ENCODE measurements at regions not wholly inside any gene's neighbourhood (a gene's known extent, or its start where the extent isn't known, plus 50 kb on each side); places are given as distances from the start of the nearest gene placed in this dataset.

DNA sequence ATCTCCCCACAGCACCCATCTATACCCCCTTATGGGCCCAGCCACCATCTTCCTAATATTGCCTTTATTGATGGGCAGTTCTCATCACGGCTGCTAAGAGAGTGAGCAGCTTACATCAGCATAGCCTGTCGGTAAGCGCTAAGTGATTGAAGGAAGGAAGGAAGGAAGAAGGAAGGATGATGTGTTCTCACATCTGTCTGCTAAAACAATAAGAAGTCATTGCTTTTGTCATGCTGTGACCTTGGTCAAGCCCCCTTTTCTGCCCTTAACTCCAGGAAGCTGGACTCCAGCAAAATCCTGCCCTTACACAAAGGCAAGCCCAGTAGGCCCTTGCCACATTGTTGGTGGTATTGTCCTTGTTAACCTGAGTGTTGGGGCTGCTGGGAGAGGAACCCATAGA is 165.0 kb downstream of the ETS2 start:
- CTCF ChIA-PET = no interaction called here
- POLR2A ChIA-PET = no interaction called here
- Histone ChIP-seq H3K27ac (ENCODE audit: low read length) (no peak overlapping the region), H3K9me3 (ENCODE audit: control insufficient read depth, insufficient read depth, low read depth, low read length) (no peaks in the 10 kb centered on the region), H3K36me3 (ENCODE audit: control insufficient read depth, insufficient read depth, low read length) (no peaks in the 10 kb centered on the region), H3K4me1 (ENCODE audit: control insufficient read depth, insufficient read depth, low read length) (no peaks in the 10 kb centered on the region; the same call in 1 of the 2 replicates), H3K27me3 (ENCODE audit: control insufficient read depth, insufficient read depth, low read length) (no peaks in the 10 kb centered on the region), H3K4me3 (ENCODE audit: low read depth in 2 of 2, low read length in 2 of 2) (no peak overlapping the region)
- no peak for ATAC-seq
- BruUV-seq (replicated peaks) = no TSS peak
- no peak for TF ChIP-seq POLR2AphosphoS5 (IDR thresholded peaks at IDR 0.05; ENCODE audit: low read depth, low read length)
- TF ChIP-seq, protein P1, sequence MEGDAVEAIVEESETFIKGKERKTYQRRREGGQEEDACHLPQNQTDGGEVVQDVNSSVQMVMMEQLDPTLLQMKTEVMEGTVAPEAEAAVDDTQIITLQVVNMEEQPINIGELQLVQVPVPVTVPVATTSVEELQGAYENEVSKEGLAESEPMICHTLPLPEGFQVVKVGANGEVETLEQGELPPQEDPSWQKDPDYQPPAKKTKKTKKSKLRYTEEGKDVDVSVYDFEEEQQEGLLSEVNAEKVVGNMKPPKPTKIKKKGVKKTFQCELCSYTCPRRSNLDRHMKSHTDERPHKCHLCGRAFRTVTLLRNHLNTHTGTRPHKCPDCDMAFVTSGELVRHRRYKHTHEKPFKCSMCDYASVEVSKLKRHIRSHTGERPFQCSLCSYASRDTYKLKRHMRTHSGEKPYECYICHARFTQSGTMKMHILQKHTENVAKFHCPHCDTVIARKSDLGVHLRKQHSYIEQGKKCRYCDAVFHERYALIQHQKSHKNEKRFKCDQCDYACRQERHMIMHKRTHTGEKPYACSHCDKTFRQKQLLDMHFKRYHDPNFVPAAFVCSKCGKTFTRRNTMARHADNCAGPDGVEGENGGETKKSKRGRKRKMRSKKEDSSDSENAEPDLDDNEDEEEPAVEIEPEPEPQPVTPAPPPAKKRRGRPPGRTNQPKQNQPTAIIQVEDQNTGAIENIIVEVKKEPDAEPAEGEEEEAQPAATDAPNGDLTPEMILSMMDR (IDR thresholded peaks at IDR 0.05) = no peak
- no peak for TF ChIP-seq TCF7L2 (IDR thresholded peaks at IDR 0.05; ENCODE audit: low read depth, low read length)
- TF ChIP-seq SIN3A (IDR thresholded peaks at IDR 0.05; ENCODE audit: borderline replicate concordance, insufficient read depth, low read depth, low read length) = no peak
- TF ChIP-seq, protein P2, sequence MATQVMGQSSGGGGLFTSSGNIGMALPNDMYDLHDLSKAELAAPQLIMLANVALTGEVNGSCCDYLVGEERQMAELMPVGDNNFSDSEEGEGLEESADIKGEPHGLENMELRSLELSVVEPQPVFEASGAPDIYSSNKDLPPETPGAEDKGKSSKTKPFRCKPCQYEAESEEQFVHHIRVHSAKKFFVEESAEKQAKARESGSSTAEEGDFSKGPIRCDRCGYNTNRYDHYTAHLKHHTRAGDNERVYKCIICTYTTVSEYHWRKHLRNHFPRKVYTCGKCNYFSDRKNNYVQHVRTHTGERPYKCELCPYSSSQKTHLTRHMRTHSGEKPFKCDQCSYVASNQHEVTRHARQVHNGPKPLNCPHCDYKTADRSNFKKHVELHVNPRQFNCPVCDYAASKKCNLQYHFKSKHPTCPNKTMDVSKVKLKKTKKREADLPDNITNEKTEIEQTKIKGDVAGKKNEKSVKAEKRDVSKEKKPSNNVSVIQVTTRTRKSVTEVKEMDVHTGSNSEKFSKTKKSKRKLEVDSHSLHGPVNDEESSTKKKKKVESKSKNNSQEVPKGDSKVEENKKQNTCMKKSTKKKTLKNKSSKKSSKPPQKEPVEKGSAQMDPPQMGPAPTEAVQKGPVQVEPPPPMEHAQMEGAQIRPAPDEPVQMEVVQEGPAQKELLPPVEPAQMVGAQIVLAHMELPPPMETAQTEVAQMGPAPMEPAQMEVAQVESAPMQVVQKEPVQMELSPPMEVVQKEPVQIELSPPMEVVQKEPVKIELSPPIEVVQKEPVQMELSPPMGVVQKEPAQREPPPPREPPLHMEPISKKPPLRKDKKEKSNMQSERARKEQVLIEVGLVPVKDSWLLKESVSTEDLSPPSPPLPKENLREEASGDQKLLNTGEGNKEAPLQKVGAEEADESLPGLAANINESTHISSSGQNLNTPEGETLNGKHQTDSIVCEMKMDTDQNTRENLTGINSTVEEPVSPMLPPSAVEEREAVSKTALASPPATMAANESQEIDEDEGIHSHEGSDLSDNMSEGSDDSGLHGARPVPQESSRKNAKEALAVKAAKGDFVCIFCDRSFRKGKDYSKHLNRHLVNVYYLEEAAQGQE (IDR thresholded peaks at IDR 0.05; ENCODE audit: insufficient read depth in 1 of 2, low read depth in 2 of 2, low read length in 1 of 2) = no peak
- no peak for DNase-seq (ENCODE audit: low read depth, low spot score)
- intact Hi-C loops (cut with micrococcal nuclease; ENCODE audit: unreplicated experiment) (no loop called here), in situ Hi-C loops (cut with HindIII; ENCODE audit: low pct_unique_long_range_greater_than_20kb, low sequenced_read_pairs) (no loop called here)

DNA sequence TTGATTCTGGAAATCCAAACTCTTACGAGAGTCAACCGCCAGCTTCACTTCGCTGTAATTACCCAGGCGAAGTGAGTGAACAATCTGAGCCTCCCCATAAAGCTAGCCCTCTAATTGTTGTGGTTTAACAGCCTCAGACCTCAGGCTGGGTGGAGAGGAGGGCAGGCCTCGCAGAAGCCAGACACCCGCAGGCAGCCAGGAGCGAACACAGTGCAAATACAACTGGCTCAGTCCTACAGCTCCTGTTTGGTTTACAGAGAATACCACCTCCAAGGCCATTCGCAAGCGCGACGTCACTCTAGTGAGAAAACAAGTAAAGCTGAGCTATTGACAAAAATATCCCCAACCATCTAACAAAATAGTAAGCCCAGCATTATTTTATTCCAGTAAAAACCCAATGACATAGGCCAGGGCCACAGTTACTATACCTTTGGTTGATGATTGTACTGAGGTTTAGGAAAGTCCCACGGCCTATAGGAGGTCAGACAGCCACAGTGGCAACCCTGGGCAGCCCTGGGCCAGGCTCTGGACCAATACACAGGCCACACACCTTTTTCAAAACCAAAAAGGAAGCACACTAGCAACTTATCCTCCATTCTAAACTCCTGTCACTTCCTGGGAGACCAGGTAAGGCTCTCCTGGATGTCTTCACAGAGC is 163.3 kb downstream of the ETS2 start:
- in situ Hi-C loops (cut with HindIII; ENCODE audit: low pct_unique_long_range_greater_than_20kb, low sequenced_read_pairs) = no loop called here
- H3K27ac ChIP-seq (ENCODE audit: low read length) = no peak overlapping the region
- ChIA-PET CTCF (no interaction called here), POLR2A (no interaction called here)
- no peaks in the 10 kb centered on the region for H3K9me3 ChIP-seq (ENCODE audit: control insufficient read depth, insufficient read depth, low read depth, low read length)
- no peaks in the 10 kb centered on the region; the same call in 1 of the 2 replicates for H3K4me1 ChIP-seq (ENCODE audit: control insufficient read depth, insufficient read depth, low read length)
- TF ChIP-seq, protein P1 (IDR thresholded peaks at IDR 0.05) = no peak
- TF ChIP-seq POLR2AphosphoS5 (IDR thresholded peaks at IDR 0.05; ENCODE audit: low read depth, low read length) (no peak), SIN3A (IDR thresholded peaks at IDR 0.05; ENCODE audit: borderline replicate concordance, insufficient read depth, low read depth, low read length) (no peak), TCF7L2 (IDR thresholded peaks at IDR 0.05; ENCODE audit: low read depth, low read length) (no peak)
- TF ChIP-seq, protein P2 (IDR thresholded peaks at IDR 0.05; ENCODE audit: insufficient read depth in 1 of 2, low read depth in 2 of 2, low read length in 1 of 2) = no peak
- no peak for ATAC-seq
- H3K27me3 ChIP-seq (ENCODE audit: control insufficient read depth, insufficient read depth, low read length) = no peaks in the 10 kb centered on the region
- no peak for DNase-seq (ENCODE audit: low read depth, low spot score)
- H3K36me3 ChIP-seq (ENCODE audit: control insufficient read depth, insufficient read depth, low read length) = no peaks in the 10 kb centered on the region
- no peak overlapping the region for H3K4me3 ChIP-seq (ENCODE audit: low read depth in 2 of 2, low read length in 2 of 2)
- no TSS peak for BruUV-seq (replicated peaks)
- intact Hi-C loops (cut with micrococcal nuclease; ENCODE audit: unreplicated experiment) = no loop called here
